HUES6 (cell line): ENCODE measurements at regions not wholly inside any gene's neighbourhood (a gene's known extent, or its start where the extent isn't known, plus 50 kb on each side); places are given as distances from the start of the nearest gene placed in this dataset.

Experiments used
- H3K27ac ChIP-seq: 2 replicates; pipeline ENCODE4 v1.7.0; 2013; ENCODE audit warnings: low read depth, mild to moderate bottlenecking, low read length, inconsistent platforms
- H3K27me3 ChIP-seq: 2 replicates; pipeline ENCODE4 v1.6.1; 2013; ENCODE audit warnings: low read length; ENCODE audit not compliant: control insufficient read depth, insufficient read depth
- H3K36me3 ChIP-seq: 2 replicates; pipeline ENCODE4 v1.6.1; 2013; ENCODE audit warnings: low read length; ENCODE audit not compliant: control insufficient read depth, insufficient read depth
- H3K4me1 ChIP-seq: 2 replicates; pipeline ENCODE4 v1.6.1; 2013; ENCODE audit warnings: low read length; ENCODE audit not compliant: control insufficient read depth, insufficient read depth
- H3K4me3 ChIP-seq: 2 replicates; pipeline ENCODE4 v1.5.1; 2013; ENCODE audit warnings: low read depth, low read length
- H3K9ac ChIP-seq: one replicate; pipeline ENCODE4 v1.6.1; 2013; ENCODE audit warnings: mild to moderate bottlenecking, low read length
- H3K9me3 ChIP-seq: 2 replicates; pipeline ENCODE4 v1.6.1; 2013; ENCODE audit warnings: low read depth, low read length; ENCODE audit not compliant: control insufficient read depth, insufficient read depth

DNA sequence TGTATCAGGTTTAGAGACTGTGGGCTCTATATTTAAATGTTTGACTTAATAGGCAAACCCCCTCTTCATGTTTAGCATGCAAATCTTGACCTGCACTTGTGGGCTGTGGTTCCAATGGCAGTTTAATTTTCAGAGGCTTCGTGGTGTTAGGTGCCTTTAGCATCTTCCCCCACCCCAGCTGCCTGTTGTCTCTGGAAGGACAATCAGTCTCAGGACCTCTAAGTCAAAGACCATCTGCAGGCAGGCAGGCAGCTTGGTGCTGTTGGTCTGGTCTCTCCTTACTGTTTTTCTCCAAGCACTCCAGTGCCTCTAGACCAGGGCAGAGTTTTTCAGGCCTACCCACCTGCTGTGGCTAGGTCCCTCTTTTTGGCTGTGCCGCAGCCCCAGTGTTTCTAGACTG, 990.4 kb downstream of the CDH11 start:
- Histone ChIP-seq H3K27me3 (no peaks in the 10 kb centered on the region), H3K4me1 (peaks cover 4% of the 10 kb centered on the region; the same call in 1 of the 2 replicates), H3K27ac (no peak overlapping the region), H3K9ac (no peak overlapping the region), H3K36me3 (no peaks in the 10 kb centered on the region), H3K4me3 (no peak overlapping the region), H3K9me3 (no peaks in the 10 kb centered on the region)

DNA sequence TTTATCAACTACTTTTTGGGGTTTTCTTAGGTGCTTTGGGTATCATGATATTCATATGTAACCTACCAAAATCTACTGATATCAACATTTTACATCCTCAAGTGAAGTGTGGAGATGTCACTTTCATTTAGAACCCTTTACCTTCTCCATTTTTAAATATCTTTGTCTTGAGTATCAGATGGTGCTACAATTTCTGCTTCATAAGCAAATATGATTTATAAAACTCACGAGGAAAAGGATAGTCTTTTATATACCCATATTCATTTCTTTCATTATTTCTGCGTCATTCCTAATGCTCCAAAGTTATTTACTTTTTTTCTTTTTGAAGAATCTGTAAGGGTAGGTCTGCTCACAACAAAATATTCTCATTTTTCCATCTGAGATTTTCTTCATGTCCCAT, 991.7 kb downstream of the CDH11 start:
- Histone ChIP-seq H3K9ac (no peak overlapping the region), H3K27me3 (no peaks in the 10 kb centered on the region), H3K4me3 (no peak overlapping the region), H3K4me1 (peaks cover 4% of the 10 kb centered on the region; the same call in 1 of the 2 replicates), H3K9me3 (no peaks in the 10 kb centered on the region), H3K36me3 (no peaks in the 10 kb centered on the region), H3K27ac (no peak overlapping the region)

DNA sequence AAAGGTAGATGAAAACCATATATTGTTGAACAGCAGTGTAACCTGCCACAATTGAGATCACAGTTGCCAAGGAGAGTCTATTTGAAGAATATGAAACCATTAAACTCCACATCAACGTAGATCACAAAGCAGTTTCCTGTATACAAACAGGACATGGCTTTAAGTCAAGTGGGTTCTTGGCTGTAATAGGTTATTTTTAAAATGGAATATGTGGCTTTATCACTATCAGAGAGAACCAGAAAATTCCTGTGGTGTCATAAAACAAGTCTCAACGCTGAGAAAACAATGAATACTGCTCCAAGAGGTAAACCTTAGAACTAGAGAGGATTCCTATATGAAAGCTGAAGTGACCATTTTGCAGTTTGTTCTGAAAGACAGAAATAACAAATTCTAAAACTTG, 999.7 kb downstream of the CDH11 start:
- no peaks in the 10 kb centered on the region for H3K4me1 ChIP-seq
- H3K36me3 ChIP-seq: no peaks in the 10 kb centered on the region
- H3K27me3 ChIP-seq: no peaks in the 10 kb centered on the region
- no peak overlapping the region for H3K27ac ChIP-seq
- no peak overlapping the region for H3K4me3 ChIP-seq
- H3K9me3 ChIP-seq: no peaks in the 10 kb centered on the region
- no peak overlapping the region for H3K9ac ChIP-seq

DNA sequence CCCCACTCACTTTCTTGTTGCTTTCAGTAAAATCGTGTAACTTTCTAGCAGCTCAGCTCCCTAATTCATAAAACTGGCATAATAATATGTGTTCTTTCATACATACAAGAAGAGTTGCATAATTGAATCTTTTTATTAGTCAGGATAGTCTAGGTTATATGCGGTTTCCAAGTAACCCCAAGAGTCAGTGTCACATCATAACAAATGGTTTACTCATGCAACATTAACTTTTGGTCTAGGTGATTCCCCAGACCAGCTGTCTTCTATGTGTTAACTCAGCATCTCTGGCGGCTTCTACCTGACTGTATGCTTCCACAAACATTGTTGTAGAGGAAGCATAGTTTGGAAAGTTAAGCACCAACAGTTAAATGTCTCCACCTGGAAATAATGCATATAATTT, 1000.4 kb downstream of the CDH11 start:
- H3K4me1 ChIP-seq: no peaks in the 10 kb centered on the region
- H3K36me3 ChIP-seq: no peaks in the 10 kb centered on the region
- H3K9ac ChIP-seq: no peak overlapping the region
- no peak overlapping the region for H3K4me3 ChIP-seq
- no peaks in the 10 kb centered on the region for H3K9me3 ChIP-seq
- no peak overlapping the region for H3K27ac ChIP-seq
- H3K27me3 ChIP-seq: no peaks in the 10 kb centered on the region

DNA sequence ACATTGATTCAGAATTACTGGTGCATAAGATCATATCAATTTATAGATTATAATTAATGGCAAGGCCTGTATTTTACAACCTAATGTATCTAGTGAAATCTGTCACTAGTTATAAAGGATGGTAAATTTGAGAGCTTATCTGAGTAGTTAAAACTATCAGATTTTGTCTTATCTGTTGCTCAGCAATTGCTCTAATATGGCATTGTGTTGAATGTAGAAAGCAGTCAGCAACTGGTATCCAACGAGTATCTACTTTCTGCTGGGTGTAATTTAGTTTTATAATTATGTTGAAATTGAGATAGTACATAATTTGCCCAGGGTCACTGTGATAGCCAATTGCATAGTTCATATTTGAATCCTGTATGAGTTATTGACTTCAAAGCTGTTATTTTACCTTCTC, 1005.7 kb downstream of the CDH11 start:
- Histone ChIP-seq H3K9me3 (no peaks in the 10 kb centered on the region), H3K36me3 (no peaks in the 10 kb centered on the region), H3K27me3 (no peaks in the 10 kb centered on the region), H3K9ac (no peak overlapping the region), H3K27ac (no peak overlapping the region), H3K4me1 (no peaks in the 10 kb centered on the region), H3K4me3 (no peak overlapping the region)

DNA sequence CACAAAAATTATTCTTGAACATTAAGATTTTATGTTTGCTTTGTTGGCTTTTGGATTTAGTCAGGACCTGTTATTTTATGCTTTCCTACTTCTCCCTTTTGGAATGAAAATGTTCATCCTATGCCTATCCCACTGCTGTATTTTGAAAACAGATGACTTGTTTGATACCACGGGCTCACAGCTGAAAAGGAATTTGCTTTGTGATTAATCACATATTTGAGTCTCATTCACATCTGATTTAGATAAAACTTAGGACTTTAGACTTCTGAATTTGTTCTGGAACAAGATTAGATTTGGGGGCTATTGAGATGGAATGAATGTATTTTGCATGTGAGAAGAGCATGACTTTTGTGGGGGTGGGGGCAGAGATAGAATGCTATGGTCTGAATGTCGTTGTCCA, 1012.6 kb downstream of the CDH11 start:
- H3K4me1 ChIP-seq: no peaks in the 10 kb centered on the region
- H3K27ac ChIP-seq: no peak overlapping the region
- H3K9me3 ChIP-seq: no peaks in the 10 kb centered on the region
- H3K36me3 ChIP-seq: no peaks in the 10 kb centered on the region
- H3K4me3 ChIP-seq: no peak overlapping the region
- no peaks in the 10 kb centered on the region for H3K27me3 ChIP-seq
- H3K9ac ChIP-seq: no peak overlapping the region

DNA sequence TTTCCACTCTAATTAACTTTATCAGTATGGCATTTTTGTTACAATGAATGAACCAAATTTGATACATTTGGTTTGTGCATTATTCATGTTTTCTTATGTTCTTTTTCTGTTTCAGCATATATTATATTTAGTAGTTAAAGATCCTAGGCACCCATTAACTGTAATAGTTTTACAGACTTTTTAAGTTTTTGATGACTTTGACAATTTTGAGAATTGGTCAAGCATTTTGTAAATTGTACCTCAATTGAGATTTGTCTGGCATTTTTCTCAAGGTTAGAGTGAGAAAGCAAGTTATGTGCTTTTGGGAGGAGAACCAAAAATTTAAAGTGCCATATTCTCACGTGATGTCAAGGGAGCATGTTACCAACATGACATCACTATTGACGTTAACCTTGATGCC, 1019.2 kb downstream of the CDH11 start:
- Histone ChIP-seq H3K36me3 (no peaks in the 10 kb centered on the region), H3K27me3 (no peaks in the 10 kb centered on the region), H3K27ac (no peak overlapping the region), H3K4me1 (no peaks in the 10 kb centered on the region), H3K9ac (no peak overlapping the region), H3K9me3 (no peaks in the 10 kb centered on the region), H3K4me3 (no peak overlapping the region)

DNA sequence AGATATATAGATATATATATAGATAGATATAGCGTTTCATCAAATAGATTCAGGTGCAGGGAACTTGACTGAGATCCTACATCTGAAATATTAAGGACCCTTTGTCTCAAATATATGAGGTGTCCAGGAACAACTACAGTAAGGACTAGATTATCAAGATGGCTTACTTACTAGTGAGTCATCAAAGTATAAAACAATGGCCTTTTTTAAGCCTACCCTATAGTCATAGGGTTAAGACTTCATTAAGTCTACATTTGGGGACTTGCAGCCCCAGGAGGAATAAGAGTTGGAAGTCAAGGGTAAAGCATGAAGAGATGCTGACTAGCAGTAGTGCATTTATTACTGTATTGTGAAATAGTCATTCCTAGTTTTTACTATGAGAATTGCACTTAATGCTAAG, 1023.4 kb downstream of the CDH11 start:
- Histone ChIP-seq H3K4me3 (no peak overlapping the region), H3K4me1 (no peaks in the 10 kb centered on the region), H3K9me3 (no peaks in the 10 kb centered on the region), H3K27me3 (no peaks in the 10 kb centered on the region), H3K27ac (no peak overlapping the region), H3K36me3 (no peaks in the 10 kb centered on the region), H3K9ac (no peak overlapping the region)

DNA sequence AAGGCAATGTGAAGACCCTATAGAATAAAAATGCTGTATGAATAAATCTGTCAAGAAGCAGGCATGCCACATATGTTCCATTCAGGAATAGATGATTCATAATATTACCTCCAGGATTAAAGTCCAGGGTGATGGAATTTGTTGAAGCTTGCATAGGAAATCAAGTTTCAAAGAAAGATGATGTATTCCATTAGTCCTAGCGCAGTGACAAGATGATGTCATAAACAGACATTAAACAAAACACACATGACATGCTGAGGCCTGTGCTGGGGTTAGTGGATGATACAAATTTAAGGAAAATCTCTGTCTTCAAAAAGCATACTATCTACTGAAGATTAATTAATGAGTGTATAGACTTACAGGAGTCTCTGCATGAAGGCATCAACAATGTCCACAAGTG, 1025.2 kb downstream of the CDH11 start:
- Histone ChIP-seq H3K4me3 (no peak overlapping the region), H3K27me3 (no peaks in the 10 kb centered on the region), H3K36me3 (no peaks in the 10 kb centered on the region), H3K27ac (no peak overlapping the region), H3K9ac (no peak overlapping the region), H3K4me1 (0 out of 2 replicates have a peak, but pooled peaks cover 3% of the 10 kb centered on the region), H3K9me3 (no peaks in the 10 kb centered on the region)

DNA sequence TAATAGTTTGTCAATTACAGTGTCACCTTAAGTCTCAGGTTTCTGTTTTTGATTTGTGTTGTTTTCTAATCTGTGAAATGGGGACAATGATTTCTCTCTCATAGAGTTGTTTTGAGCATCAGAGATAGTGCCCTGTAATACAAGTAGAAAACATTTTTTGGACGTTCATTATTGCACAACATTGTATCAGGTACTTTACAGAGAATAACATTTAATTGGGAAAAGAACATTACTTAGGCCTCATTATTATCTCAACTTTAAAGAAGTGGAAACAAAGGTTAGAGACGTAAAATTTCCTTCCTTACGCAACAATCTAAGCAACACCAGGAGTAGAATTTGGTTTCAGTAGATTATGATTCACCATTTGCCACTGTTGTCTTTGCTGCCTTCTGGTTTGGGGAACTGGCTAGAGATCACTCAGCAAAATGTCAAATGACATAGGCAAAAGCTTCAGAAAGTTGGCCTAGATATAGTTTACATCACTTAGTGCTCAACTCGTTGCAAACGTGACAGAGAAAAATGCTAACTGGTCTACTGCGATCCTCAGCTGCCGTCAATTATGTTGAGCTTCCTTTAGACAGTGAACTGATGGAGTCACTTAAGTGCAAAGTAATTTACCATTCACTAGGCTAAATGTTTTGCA, 1026.8 kb downstream of the CDH11 start:
- no peaks in the 10 kb centered on the region for H3K36me3 ChIP-seq
- H3K9me3 ChIP-seq: no peaks in the 10 kb centered on the region
- no peaks in the 10 kb centered on the region for H3K27me3 ChIP-seq
- H3K4me1 ChIP-seq: 0 out of 2 replicates have a peak, but pooled peaks cover 3% of the 10 kb centered on the region
- no peak overlapping the region for H3K27ac ChIP-seq
- H3K9ac ChIP-seq: no peak overlapping the region
- no peak overlapping the region for H3K4me3 ChIP-seq

DNA sequence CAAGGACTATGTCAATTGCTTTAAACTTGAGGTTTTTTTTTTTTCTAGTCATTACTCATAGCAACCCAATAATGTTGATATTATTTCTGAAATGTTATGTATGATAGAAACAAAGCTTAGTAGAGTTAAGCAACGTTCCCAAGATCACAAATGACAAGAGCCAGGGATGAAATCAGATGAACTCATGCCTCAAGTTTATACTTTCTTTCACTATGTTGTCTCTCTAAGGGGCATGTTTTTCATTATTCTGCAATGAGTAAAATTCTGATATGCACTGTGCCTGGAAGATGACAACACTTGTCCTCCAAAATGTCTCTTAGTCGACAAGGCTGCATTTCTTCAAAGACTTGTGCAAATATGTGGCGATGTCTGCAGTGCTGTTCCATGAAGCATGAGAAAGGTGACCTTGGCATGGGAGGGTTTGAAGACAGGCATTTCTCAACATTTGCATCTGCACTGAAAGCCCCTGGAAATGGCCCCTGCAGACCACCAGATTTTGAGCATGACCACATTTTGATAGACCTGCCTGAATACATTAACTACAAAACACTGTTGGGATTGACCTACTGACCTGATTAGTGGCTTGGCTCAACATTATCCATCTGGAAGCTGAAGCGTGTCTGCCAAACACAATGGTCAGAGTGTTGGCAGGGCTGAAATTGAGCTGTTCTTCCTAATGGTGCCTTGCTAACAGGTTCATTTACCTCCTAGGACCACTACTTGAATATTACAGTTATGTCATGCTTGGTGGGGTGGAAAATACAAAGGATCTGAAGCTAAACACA, 1027.5 kb downstream of the CDH11 start:
- Histone ChIP-seq H3K27me3 (no peaks in the 10 kb centered on the region), H3K4me1 (0 out of 2 replicates have a peak, but pooled peaks cover 3% of the 10 kb centered on the region), H3K9ac (no peak overlapping the region), H3K36me3 (no peaks in the 10 kb centered on the region), H3K9me3 (no peaks in the 10 kb centered on the region), H3K4me3 (no peak overlapping the region), H3K27ac (no peak overlapping the region)
